Mammary epithelial cell (primary cell): ENCODE measurements at regions not wholly inside any gene's neighbourhood (a gene's known extent, or its start where the extent isn't known, plus 50 kb on each side); places are given as distances from the start of the nearest gene placed in this dataset.

Source experiments
- CTCF ChIP-seq, 2 donors: IDR thresholded peaks in 1 of 2; conservative IDR thresholded peaks in 1 of 2; 2 replicates each; pipeline ENCODE4 v1.5.1; 2011 to 2012; ENCODE audit warnings: inconsistent platforms in 2 of 2, low read length in 2 of 2, mild to moderate bottlenecking in 2 of 2, control low read depth in 1 of 2, low read depth in 1 of 2; ENCODE audit not compliant: insufficient read depth in 1 of 2; ENCODE audit errors: extremely low read depth in 1 of 2
- EZH2 ChIP-seq: IDR thresholded peaks from 2 replicates; pipeline ENCODE4 v1.6.1; 2012; ENCODE audit warnings: low read length, inconsistent platforms, borderline replicate concordance

- TF ChIP-seq CTCF (conservative IDR thresholded peaks at IDR 0.05 in 1 of 2, IDR thresholded peaks at IDR 0.05 in 1 of 2; ENCODE audit: extremely low read depth in 1 of 2, insufficient read depth in 1 of 2, low read depth in 1 of 2, low read length in 2 of 2): no peak
- TF ChIP-seq EZH2: no peak
Measured at GRCh38 chr2:37489536-37489935, 145.1 kb downstream of the QPCT start.
